ENCODE measurements at regions not wholly inside any gene's neighbourhood (a gene's known extent, or its start where the extent isn't known, plus 50 kb on each side); places are given as distances from the start of the nearest gene placed in this dataset.

GRCh38 chr10:1928606-1929005 is 191.3 kb upstream of the ADARB2 start:
- no peak overlapping the region for H3K4me3 Mint-ChIP-seq (ENCODE audit: low read depth)
- H3K27ac Mint-ChIP-seq = no peak overlapping the region
- H3K36me3 Mint-ChIP-seq (ENCODE audit: low read depth) = no peaks in the 10 kb centered on the region
- H3K4me1 Mint-ChIP-seq (ENCODE audit: low read depth) = peaks cover 10% of the 10 kb centered on the region
- no peaks in the 10 kb centered on the region for H3K27me3 Mint-ChIP-seq (ENCODE audit: low read depth)
- H3K9me3 Mint-ChIP-seq = no peaks in the 10 kb centered on the region
- DNase-seq (ENCODE audit: low spot score) = no peak
- intact Hi-C loops (cut with micrococcal nuclease) = no loop called here

DNA sequence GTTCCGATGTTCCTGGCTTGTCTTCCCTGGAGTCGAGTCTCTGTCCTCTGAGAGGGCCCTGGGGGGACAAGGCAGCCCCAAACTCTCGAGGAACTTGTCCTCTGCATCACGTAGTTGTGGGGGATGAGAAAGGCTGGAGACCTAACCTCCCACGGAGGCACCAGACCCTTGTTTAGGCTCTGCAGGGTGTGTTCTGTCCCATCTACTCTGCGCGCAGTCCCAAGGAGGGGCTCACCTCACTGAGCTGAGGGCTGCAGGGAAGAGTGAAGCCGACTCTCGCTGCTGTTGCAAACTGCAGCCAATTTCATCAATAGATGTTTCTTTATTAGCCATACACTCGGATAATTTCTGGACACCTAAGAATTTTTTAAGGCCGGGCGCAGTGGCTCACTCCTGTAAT is 186.7 kb upstream of the ADARB2 start:
- H3K27ac Mint-ChIP-seq = no peak overlapping the region
- no peaks in the 10 kb centered on the region for H3K36me3 Mint-ChIP-seq (ENCODE audit: low read depth)
- DNase-seq (ENCODE audit: low spot score) = no peak
- H3K4me3 Mint-ChIP-seq (ENCODE audit: low read depth) = no peak overlapping the region
- intact Hi-C loops (cut with micrococcal nuclease) = no loop called here
- no peaks in the 10 kb centered on the region for H3K9me3 Mint-ChIP-seq
- peaks cover 6% of the 10 kb centered on the region for H3K4me1 Mint-ChIP-seq (ENCODE audit: low read depth)
- H3K27me3 Mint-ChIP-seq (ENCODE audit: low read depth) = no peaks in the 10 kb centered on the region

- H3K36me3 Mint-ChIP-seq (ENCODE audit: low read depth) = no peaks in the 10 kb centered on the region
- H3K4me1 Mint-ChIP-seq (ENCODE audit: low read depth) = peaks cover 6% of the 10 kb centered on the region
- H3K4me3 Mint-ChIP-seq (ENCODE audit: low read depth) = no peak overlapping the region
- H3K9me3 Mint-ChIP-seq = no peaks in the 10 kb centered on the region
- H3K27me3 Mint-ChIP-seq (ENCODE audit: low read depth) = no peaks in the 10 kb centered on the region
- DNase-seq (ENCODE audit: low spot score) = no peak
- H3K27ac Mint-ChIP-seq = no peak overlapping the region
- intact Hi-C loops (cut with micrococcal nuclease) = no loop called here
Observed at GRCh38 chr10:1923586-1923985, 186.3 kb upstream of the ADARB2 start.

- H3K4me3 Mint-ChIP-seq (ENCODE audit: low read depth) = no peak overlapping the region
- no peaks in the 10 kb centered on the region for H3K27me3 Mint-ChIP-seq (ENCODE audit: low read depth)
- intact Hi-C loops (cut with micrococcal nuclease) = loop anchor here (1.0 kb wide), 1 partner anchor 18 kb away; no protein-coding TSS in a partner anchor
- H3K36me3 Mint-ChIP-seq (ENCODE audit: low read depth) = no peaks in the 10 kb centered on the region
- peaks cover 6% of the 10 kb centered on the region for H3K4me1 Mint-ChIP-seq (ENCODE audit: low read depth)
- H3K27ac Mint-ChIP-seq = no peak overlapping the region
- DNase-seq (ENCODE audit: low spot score) = no peak
- no peaks in the 10 kb centered on the region for H3K9me3 Mint-ChIP-seq
Observed at GRCh38 chr10:1920941-1921340, 183.6 kb upstream of the ADARB2 start.

- Mint-ChIP-seq H3K27ac (no peak overlapping the region), H3K27me3 (ENCODE audit: low read depth) (no peaks in the 10 kb centered on the region), H3K9me3 (no peaks in the 10 kb centered on the region), H3K4me1 (ENCODE audit: low read depth) (peaks cover 6% of the 10 kb centered on the region), H3K36me3 (ENCODE audit: low read depth) (no peaks in the 10 kb centered on the region), H3K4me3 (ENCODE audit: low read depth) (no peak overlapping the region)
- no peak for DNase-seq (ENCODE audit: low spot score)
- intact Hi-C loops (cut with micrococcal nuclease) = loop anchor here (1.0 kb wide), 1 partner anchor 19 kb away; no protein-coding TSS in a partner anchor
Observed at GRCh38 chr10:1920127-1920526, 182.8 kb upstream of the ADARB2 start.

DNA sequence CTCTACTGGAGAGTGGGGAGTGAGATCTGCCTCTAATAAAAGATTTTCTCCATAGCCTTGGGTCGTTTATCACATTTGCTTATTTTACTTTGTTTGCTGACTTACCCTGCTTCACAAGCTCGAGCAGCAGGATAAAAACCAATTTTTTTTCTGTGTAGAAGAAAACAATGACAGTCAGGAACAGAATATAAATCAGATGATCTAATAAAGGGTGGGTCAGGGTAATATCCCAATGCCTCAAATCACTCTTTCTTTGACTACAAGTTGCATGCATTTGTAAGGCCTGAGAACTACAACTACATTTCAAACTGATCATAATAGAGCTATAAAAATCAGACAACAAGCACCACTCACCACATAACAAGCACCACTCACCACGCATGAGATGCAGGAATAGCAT is 174.4 kb upstream of the ADARB2 start:
- Mint-ChIP-seq H3K27ac (no peak overlapping the region), H3K4me1 (ENCODE audit: low read depth) (no peaks in the 10 kb centered on the region)
- intact Hi-C loops (cut with micrococcal nuclease) = no loop called here

DNA sequence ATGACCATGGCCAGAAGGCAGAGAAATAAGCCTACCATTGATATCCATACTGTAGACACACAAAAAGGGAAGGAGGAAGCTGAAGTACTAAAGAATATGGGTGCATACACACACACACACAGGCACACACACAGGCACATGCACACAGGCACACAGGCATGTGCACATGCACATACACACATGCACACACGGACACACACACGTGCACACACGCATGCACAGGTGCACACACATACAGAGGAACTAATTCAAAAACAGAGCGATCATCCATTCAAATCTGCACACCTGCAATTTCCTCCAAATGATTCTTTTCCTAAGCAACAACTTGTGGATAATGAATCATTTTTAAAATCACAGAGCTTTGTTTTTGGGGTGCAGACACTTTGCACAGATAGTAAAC is 166.7 kb upstream of the ADARB2 start:
- H3K4me1 Mint-ChIP-seq (ENCODE audit: low read depth) = no peaks in the 10 kb centered on the region
- intact Hi-C loops (cut with micrococcal nuclease) = no loop called here

More for the DNA sequence above, 174.4 kb upstream of the ADARB2 start:
- no peaks in the 10 kb centered on the region for H3K27me3 Mint-ChIP-seq (ENCODE audit: low read depth)
- H3K36me3 Mint-ChIP-seq (ENCODE audit: low read depth) = no peaks in the 10 kb centered on the region
- H3K9me3 Mint-ChIP-seq = no peaks in the 10 kb centered on the region
- no peak for DNase-seq (ENCODE audit: low spot score)
- H3K4me3 Mint-ChIP-seq (ENCODE audit: low read depth) = no peak overlapping the region

GRCh38 chr10:1896153-1896552 is 158.8 kb upstream of the ADARB2 start:
- H3K27me3 Mint-ChIP-seq (ENCODE audit: low read depth) = peaks cover 4% of the 10 kb centered on the region
- H3K36me3 Mint-ChIP-seq (ENCODE audit: low read depth) = no peaks in the 10 kb centered on the region
- intact Hi-C loops (cut with micrococcal nuclease) = no loop called here
- peaks cover 4% of the 10 kb centered on the region for H3K4me1 Mint-ChIP-seq (ENCODE audit: low read depth)
- H3K4me3 Mint-ChIP-seq (ENCODE audit: low read depth) = no peak overlapping the region
- H3K27ac Mint-ChIP-seq = no peak overlapping the region
- no peak for DNase-seq (ENCODE audit: low spot score)
- no peaks in the 10 kb centered on the region for H3K9me3 Mint-ChIP-seq

More for the DNA sequence above, 166.7 kb upstream of the ADARB2 start:
- DNase-seq (ENCODE audit: low spot score) = no peak
- Mint-ChIP-seq H3K36me3 (ENCODE audit: low read depth) (no peaks in the 10 kb centered on the region), H3K4me3 (ENCODE audit: low read depth) (no peak overlapping the region), H3K27me3 (ENCODE audit: low read depth) (no peaks in the 10 kb centered on the region), H3K27ac (no peak overlapping the region), H3K9me3 (no peaks in the 10 kb centered on the region)

- H3K9me3 Mint-ChIP-seq = no peaks in the 10 kb centered on the region
- no peak overlapping the region for H3K4me3 Mint-ChIP-seq (ENCODE audit: low read depth)
Observed at GRCh38 chr10:1895691-1896090, 158.4 kb upstream of the ADARB2 start.

GRCh38 chr10:1894912-1895311 is 157.6 kb upstream of the ADARB2 start:
- Mint-ChIP-seq H3K36me3 (ENCODE audit: low read depth) (no peaks in the 10 kb centered on the region), H3K4me1 (ENCODE audit: low read depth) (peaks cover 4% of the 10 kb centered on the region), H3K27ac (no peak overlapping the region), H3K4me3 (ENCODE audit: low read depth) (no peak overlapping the region), H3K27me3 (ENCODE audit: low read depth) (peaks cover 4% of the 10 kb centered on the region), H3K9me3 (no peaks in the 10 kb centered on the region)
- DNase-seq (ENCODE audit: low spot score) = no peak
- intact Hi-C loops (cut with micrococcal nuclease) = no loop called here

More at GRCh38 chr10:1895691-1896090, 158.4 kb upstream of the ADARB2 start:
- intact Hi-C loops (cut with micrococcal nuclease) = no loop called here
- H3K36me3 Mint-ChIP-seq (ENCODE audit: low read depth) = no peaks in the 10 kb centered on the region
- H3K4me1 Mint-ChIP-seq (ENCODE audit: low read depth) = peaks cover 4% of the 10 kb centered on the region
- DNase-seq (ENCODE audit: low spot score) = no peak
- H3K27ac Mint-ChIP-seq = no peak overlapping the region
- H3K27me3 Mint-ChIP-seq (ENCODE audit: low read depth) = peaks cover 4% of the 10 kb centered on the region

DNA sequence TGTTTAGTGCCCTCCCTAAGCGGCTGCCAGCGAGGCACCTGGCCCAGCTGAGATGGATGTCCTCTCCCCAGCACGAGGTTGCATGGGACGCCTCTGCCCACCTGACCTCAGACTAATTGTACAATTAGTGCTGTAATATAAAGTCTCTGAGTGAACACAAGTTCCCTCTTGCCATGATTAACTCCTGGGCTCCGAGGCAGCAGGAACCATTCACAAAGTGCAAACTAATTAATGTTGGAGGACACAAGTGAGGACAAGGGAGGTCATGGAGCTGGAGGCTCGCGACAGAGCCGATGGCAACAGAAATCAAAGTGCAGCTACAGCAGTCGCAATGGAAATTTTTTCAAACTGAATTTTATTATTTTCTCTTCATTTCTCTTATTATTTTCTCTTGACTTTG is 156.6 kb upstream of the ADARB2 start:
- Mint-ChIP-seq H3K27me3 (ENCODE audit: low read depth) (peaks cover 4% of the 10 kb centered on the region), H3K4me3 (ENCODE audit: low read depth) (no peak overlapping the region), H3K27ac (no peak overlapping the region), H3K36me3 (ENCODE audit: low read depth) (no peaks in the 10 kb centered on the region), H3K9me3 (no peaks in the 10 kb centered on the region), H3K4me1 (ENCODE audit: low read depth) (peaks cover 4% of the 10 kb centered on the region)
- no peak for DNase-seq (ENCODE audit: low spot score)
- intact Hi-C loops (cut with micrococcal nuclease) = no loop called here

- DNase-seq (ENCODE audit: low spot score) = no peak
- no peaks in the 10 kb centered on the region for H3K9me3 Mint-ChIP-seq
- no peaks in the 10 kb centered on the region for H3K4me1 Mint-ChIP-seq (ENCODE audit: low read depth)
- no peak overlapping the region for H3K4me3 Mint-ChIP-seq (ENCODE audit: low read depth)
- intact Hi-C loops (cut with micrococcal nuclease) = no loop called here
- H3K27me3 Mint-ChIP-seq (ENCODE audit: low read depth) = no peaks in the 10 kb centered on the region
- no peak overlapping the region for H3K27ac Mint-ChIP-seq
- H3K36me3 Mint-ChIP-seq (ENCODE audit: low read depth) = no peaks in the 10 kb centered on the region
Observed at GRCh38 chr10:1886039-1886438, 148.7 kb upstream of the ADARB2 start.

GRCh38 chr10:1882728-1883127 is 145.4 kb upstream of the ADARB2 start:
- Mint-ChIP-seq H3K27me3 (ENCODE audit: low read depth) (no peaks in the 10 kb centered on the region), H3K9me3 (no peaks in the 10 kb centered on the region), H3K4me1 (ENCODE audit: low read depth) (no peaks in the 10 kb centered on the region), H3K4me3 (ENCODE audit: low read depth) (no peak overlapping the region), H3K36me3 (ENCODE audit: low read depth) (no peaks in the 10 kb centered on the region), H3K27ac (no peak overlapping the region)
- intact Hi-C loops (cut with micrococcal nuclease) = no loop called here
- no peak for DNase-seq (ENCODE audit: low spot score)

DNA sequence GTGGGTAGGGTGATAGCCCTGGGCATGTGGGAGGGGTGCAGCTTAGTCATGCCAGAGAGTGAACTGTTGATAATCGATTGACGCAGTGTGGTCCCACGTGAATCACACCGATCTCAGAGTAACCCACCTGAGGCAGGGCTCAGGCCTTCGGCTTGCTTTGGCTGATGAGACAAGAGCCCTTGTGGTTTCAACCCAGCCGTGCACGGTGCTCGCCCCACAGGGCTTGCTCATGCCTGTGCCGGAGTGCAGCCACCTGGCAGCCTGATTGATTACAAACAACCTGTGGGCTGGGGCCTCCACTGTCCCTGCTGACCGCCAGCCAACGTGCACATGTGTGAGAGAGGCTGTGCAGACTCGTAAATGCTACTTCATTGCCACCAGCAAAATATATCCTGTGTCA is 144.9 kb upstream of the ADARB2 start:
- H3K4me3 Mint-ChIP-seq (ENCODE audit: low read depth) = no peak overlapping the region
- no peaks in the 10 kb centered on the region for H3K4me1 Mint-ChIP-seq (ENCODE audit: low read depth)
- no peak overlapping the region for H3K27ac Mint-ChIP-seq
- no peak for DNase-seq (ENCODE audit: low spot score)
- intact Hi-C loops (cut with micrococcal nuclease) = no loop called here
- no peaks in the 10 kb centered on the region for H3K27me3 Mint-ChIP-seq (ENCODE audit: low read depth)
- H3K9me3 Mint-ChIP-seq = no peaks in the 10 kb centered on the region
- H3K36me3 Mint-ChIP-seq (ENCODE audit: low read depth) = no peaks in the 10 kb centered on the region
